GM19468 (cell line): ENCODE measurements at regions not wholly inside any gene's neighbourhood (a gene's known extent, or its start where the extent isn't known, plus 50 kb on each side); places are given as distances from the start of the nearest gene placed in this dataset.
"Not testable (repeated sequence)": the region's sequence is repeated elsewhere in the genome, so short reads cannot be mapped to it uniquely, and the experiment has no call there.

ENCODE experiments used
- ATAC-seq: cut with Tn5 transposase; IDR thresholded peaks from one replicate; pipeline ENCODE4 v1.9.1; 2021; ENCODE audit warnings: mild to moderate bottlenecking, moderate library complexity, moderate number of reproducible peaks; ENCODE audit not compliant: unreplicated experiment; ENCODE audit errors: extremely low read depth

GRCh38 chr1:5738911-5739462, 253.2 kb downstream of the NPHP4 start:
- no peak for ATAC-seq

- ATAC-seq: no peak
Observed at GRCh38 chr1:5737081-5737480, 255.1 kb downstream of the NPHP4 start.

GRCh38 chr1:5734996-5735395, 257.2 kb downstream of the NPHP4 start:
- no peak for ATAC-seq

- ATAC-seq: no peak
Observed at GRCh38 chr1:5734414-5734813, 257.8 kb downstream of the NPHP4 start.

DNA sequence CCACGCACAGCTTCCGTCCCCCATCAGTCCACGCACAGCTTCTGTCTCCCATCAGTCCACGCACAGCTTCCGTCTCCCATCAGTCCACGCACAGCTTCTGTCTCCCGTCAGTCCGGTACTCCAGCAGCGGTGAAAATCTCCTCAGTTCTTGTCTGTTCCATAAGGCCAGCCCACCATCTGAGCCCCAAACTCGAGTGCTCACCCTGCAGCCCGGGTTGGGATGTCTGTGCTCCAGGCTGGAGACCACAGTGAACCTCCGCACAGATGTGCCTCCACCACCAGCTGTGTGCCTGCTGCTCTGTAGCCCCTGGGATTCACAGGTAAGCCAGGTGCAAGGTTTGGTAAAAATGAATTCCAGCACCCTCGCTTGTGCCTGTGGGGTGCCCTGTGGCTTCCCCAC, 258.6 kb downstream of the NPHP4 start:
- ATAC-seq: no peak

- ATAC-seq: no peak
Observed at GRCh38 chr1:5731110-5731423, 261.2 kb downstream of the NPHP4 start.

- no peak for ATAC-seq
Observed at GRCh38 chr1:5730272-5731109, 261.7 kb downstream of the NPHP4 start.

- no peak for ATAC-seq
Observed at GRCh38 chr1:5729636-5730145, 262.5 kb downstream of the NPHP4 start.

DNA sequence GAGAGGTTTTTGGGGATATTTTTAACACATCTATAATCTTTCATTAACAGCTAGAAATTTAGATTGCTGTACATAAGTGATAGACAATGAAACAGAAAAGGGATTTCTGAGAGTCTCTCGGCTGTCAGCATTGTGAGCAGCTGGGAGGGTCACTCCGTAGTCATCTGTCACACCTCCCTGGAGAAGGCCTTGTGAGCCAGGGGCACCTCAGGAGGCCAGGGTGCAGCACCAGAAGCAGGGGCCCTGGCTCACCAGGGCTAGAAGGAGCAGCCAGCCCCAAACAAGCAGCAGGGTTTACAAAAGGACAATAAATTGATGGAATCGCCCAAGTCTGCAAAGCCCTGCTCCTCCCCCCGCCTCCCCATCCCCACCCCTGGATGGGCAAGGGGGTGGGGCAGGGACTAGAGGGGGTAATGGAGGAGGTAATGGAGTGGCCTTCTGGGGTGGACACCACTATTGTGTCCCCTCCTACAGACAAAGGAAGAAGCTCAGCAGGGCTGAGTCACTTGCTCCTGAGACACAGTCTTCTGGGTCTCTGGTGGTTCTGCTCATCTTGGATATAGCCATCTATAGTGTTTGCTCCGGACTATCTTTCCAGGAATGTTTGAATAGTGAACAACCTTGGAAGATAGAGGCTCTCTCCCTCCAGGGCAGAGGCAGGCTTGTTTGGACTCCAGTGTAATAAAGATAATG, 263.4 kb downstream of the NPHP4 start:
- no peak for ATAC-seq

DNA sequence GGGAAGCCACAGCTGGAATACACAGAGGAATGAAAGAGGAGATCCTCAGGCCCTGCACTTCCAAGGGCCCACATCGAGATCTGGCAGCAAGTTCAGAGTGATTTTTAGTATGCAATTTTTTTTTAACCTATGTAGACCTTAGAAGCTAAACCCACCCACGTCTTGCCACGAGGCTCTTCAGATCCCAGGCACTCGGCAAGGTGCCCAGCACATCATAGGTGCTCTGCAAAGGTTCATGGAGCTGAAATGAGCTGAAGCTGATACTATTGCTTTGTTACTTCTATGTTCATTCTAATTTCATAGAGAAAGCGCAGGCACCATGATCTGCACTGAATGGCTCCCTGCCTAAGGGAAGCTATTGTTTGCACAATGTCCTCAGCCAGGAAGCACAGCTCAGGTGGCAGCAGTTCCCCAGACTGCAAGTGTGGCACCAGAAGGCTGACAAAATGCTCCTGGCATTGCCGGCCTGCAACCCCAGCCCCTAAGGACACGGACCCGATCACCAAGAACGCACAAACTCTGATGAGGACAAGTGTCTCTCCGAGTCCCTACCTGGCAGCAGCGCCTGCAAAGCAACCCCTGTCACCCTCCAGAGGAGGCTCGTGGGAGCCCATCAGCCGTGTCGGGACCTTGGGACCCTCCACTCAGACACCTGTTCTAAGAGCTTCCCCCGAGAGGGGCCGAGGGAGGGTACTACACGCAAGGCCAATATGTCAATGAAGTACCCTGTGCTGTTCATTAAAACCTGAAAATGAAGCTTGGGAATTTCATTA, 264.2 kb downstream of the NPHP4 start:
- ATAC-seq: no peak

- ATAC-seq: no peak
Observed at GRCh38 chr1:5727191-5727590, 265.0 kb downstream of the NPHP4 start.

- ATAC-seq: not testable (repeated sequence)
Observed at GRCh38 chr1:5726586-5727184, 265.5 kb downstream of the NPHP4 start.

DNA sequence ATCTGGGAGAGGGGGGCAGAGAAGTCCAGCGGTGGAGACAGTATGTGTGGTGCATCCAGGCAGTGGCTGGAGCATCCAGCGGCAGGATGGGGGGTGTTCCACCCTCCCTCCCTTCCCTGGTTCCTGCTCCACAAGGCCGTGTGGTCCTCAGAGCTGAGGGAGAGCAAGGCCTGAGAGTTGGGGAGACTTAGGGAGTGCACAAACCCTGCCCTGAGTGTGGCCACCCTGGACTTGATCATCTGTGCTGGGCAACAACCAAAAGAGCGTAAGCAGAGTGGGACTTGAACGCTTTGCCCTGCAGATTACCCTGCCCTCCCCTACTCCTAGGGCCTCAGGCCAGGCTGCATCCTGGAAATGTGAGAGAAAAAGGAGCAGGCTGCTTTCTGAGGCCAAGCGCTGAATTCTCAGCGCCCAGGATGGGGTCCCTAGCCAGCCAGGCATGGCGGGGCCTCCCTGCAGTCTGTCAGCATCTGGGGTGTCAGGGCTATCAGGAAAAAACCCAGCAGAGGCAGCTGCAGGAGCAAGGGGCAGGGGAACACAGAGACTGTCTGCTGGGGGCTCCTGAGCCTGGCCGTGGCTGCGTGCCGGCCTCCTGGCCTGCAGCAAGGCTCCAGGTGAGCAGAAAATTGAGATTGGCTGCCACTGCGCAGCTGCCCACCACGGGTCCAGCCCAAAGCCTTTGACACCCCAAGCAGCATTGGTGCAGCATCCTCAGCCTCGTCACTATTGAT, 266.2 kb downstream of the NPHP4 start:
- ATAC-seq: no peak

GRCh38 chr1:5725406-5725805, 266.8 kb downstream of the NPHP4 start:
- ATAC-seq: no peak

GRCh38 chr1:5724847-5725246, 267.4 kb downstream of the NPHP4 start:
- no peak for ATAC-seq

DNA sequence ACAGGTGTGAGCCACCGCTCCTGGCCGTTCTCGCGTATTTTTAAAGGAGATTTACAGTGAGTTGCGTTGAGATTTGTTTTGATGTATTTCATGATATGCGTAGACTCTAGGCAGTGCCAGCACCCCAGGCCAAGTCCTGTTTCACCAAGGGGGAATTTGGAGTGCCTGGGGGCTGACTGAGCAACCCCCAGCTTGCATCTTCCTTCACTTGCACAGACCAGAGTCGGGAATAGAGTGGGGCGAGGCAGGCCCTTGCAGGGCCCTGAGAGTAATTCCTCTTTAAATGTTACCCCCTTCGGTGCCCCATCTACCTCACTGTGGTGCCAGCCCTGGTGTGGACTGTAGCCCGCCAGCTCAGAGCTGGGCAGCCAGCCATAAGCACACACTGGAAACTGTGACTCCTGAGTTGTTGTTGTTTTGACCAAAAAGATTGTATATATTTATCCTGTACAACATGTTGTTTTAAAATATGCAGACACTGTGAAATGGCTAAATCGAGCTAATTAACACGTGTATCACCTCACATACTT, 269.5 kb downstream of the NPHP4 start:
- ATAC-seq: no peak

GRCh38 chr1:5721634-5722215, 270.5 kb downstream of the NPHP4 start:
- ATAC-seq: no peak

- ATAC-seq: no peak
Observed at GRCh38 chr1:5720936-5721335, 271.3 kb downstream of the NPHP4 start.

DNA sequence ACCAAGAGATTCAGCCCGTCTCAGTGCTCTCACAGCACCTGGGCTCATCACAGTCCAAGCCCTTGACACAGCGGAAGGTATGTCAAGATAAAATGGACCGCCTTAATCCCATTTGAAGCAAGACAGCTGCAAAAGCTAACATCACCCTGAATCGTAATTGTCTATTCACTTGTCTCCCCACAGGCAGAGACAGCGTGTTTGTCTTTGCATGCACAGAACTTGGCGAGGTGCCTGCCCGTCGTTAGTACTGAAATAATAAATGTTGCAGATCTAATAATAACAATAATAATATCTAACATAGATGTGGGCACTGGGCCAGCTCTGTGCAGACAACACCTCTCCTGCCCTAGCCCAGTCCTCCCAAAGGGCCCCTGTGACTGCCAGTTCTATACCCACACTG, 271.7 kb downstream of the NPHP4 start:
- no peak for ATAC-seq
